SK-N-SH (cell line): ENCODE measurements at regions not wholly inside any gene's neighbourhood (a gene's known extent, or its start where the extent isn't known, plus 50 kb on each side); places are given as distances from the start of the nearest gene placed in this dataset.

Experiments used
- CTCF ChIA-PET: fragments of 300-600, 350-600 bp; formaldehyde crosslinking; extraction: SDS; loops from one replicate; lab custom pipeline; 2021; lab: Yijun Ruan, JAX
- POLR2A ChIA-PET: fragments of 350-600 bp; sonication (Branson Sonifier 250); formaldehyde crosslinking; extraction: SDS; loops from one replicate; lab custom pipeline; 2020; ENCODE audit warnings: antibody characterized with exemption, inconsistent platforms; lab: Yijun Ruan, JAX
- DNase-seq: peaks from one replicate; pipeline ENCODE4 v3.0.0; 2012
- H2AFZ ChIP-seq: fragments of 200-600 bp; sonication (generic); 2 replicates; pipeline ENCODE4 v1.8.1; 2016; ENCODE audit warnings: antibody characterized with exemption, mild to moderate bottlenecking, low read depth
- H3F3A ChIP-seq: fragments of 200-600 bp; sonication (generic); replicated peaks from 2 replicates; pipeline ENCODE3; 2016; ENCODE audit warnings: antibody characterized with exemption, mild to moderate bottlenecking; ENCODE audit not compliant: insufficient read depth
- H3K27ac ChIP-seq, 2 experiments: fragments of 200-500 bp in 1 of 2; fragments of 200-600 bp in 1 of 2; sonication (Bioruptor generic) in 1 of 2; sonication (generic), shearing (Covaris generic) in 1 of 2; 2 replicates each; pipeline versions ENCODE4 v1.5.1 to v1.6.1; 2014 to 2016; ENCODE audit warnings: low read depth in 2 of 2, inconsistent platforms in 1 of 2, low read length in 1 of 2, mild to moderate bottlenecking in 1 of 2, mixed read lengths in 1 of 2
- H3K27me3 ChIP-seq: fragments of 200-600 bp; sonication (generic), shearing (Covaris generic); 2 replicates; pipeline ENCODE4 v1.6.1; 2016; ENCODE audit warnings: mixed run types; ENCODE audit not compliant: insufficient read depth
- H3K36me3 ChIP-seq, 2 experiments: fragments of 200-500 bp in 1 of 2; fragments of 200-600 bp in 1 of 2; sonication (Bioruptor generic) in 1 of 2; sonication (generic) in 1 of 2; replicated peaks in 1 of 2; 2 replicates each; pipeline versions ENCODE3 to v1.5.1; 2014 to 2016; ENCODE audit warnings: low read length in 1 of 2, mild to moderate bottlenecking in 1 of 2; ENCODE audit not compliant: insufficient read depth in 2 of 2, control insufficient read depth in 1 of 2
- H3K4me1 ChIP-seq, 2 experiments: fragments of 200-500 bp in 1 of 2; fragments of 200-600 bp in 1 of 2; sonication (Bioruptor generic) in 1 of 2; sonication (generic), shearing (Covaris generic) in 1 of 2; 2 replicates each; pipeline versions ENCODE4 v1.5.1 to v1.6.1; 2014 to 2016; ENCODE audit warnings: low read depth in 1 of 2, low read length in 1 of 2, mixed run types in 1 of 2; ENCODE audit not compliant: insufficient read depth in 2 of 2, control insufficient read depth in 1 of 2
- H3K4me2 ChIP-seq: fragments of 200-600 bp; sonication (generic), shearing (Covaris generic); 2 replicates; pipeline ENCODE4 v1.6.1; 2017; ENCODE audit warnings: mixed run types
- H3K4me3 ChIP-seq, 2 experiments: fragments of 200-500 bp in 1 of 2; fragments of 200-600 bp in 1 of 2; sonication (Bioruptor generic) in 1 of 2; sonication (generic), shearing (Covaris generic) in 1 of 2; 2 replicates each; pipeline versions ENCODE4 v1.5.1 to v1.8.1; 2014 to 2016; ENCODE audit warnings: low read depth in 2 of 2, inconsistent platforms in 1 of 2, low read length in 1 of 2, mild to moderate bottlenecking in 1 of 2, mixed read lengths in 1 of 2, moderate library complexity in 1 of 2
- H3K79me2 ChIP-seq: fragments of 200-600 bp; sonication (generic); 2 replicates; pipeline ENCODE4 v1.8.1; 2017; ENCODE audit warnings: mild to moderate bottlenecking; ENCODE audit not compliant: insufficient read depth
- H3K9ac ChIP-seq: fragments of 200-600 bp; sonication (generic); 2 replicates; pipeline ENCODE4 v1.6.1; 2017; ENCODE audit warnings: mixed run types
- H3K9me2 ChIP-seq: fragments of 200-600 bp; sonication (generic); 2 replicates; pipeline ENCODE4 v1.6.1; 2017; ENCODE audit warnings: mixed run types
- H3K9me3 ChIP-seq: fragments of 200-600 bp; sonication (generic); 2 replicates; pipeline ENCODE4 v1.6.1; 2017; ENCODE audit warnings: mixed run types, mild to moderate bottlenecking, moderate library complexity
- H4K20me1 ChIP-seq: fragments of 200-600 bp; sonication (generic); 2 replicates; pipeline ENCODE4 v1.6.1; 2017; ENCODE audit warnings: mild to moderate bottlenecking, mixed run types; ENCODE audit not compliant: insufficient read depth
- CHD2 ChIP-seq: fragments of 150-350 bp; IDR thresholded peaks from 2 replicates; pipeline ENCODE4 v1.6.1; 2018; ENCODE audit warnings: low read length; ENCODE audit not compliant: partially characterized antibody
- EP300 ChIP-seq, 2 experiments: IDR thresholded peaks; 2 replicates each; pipeline versions ENCODE4 v1.4.0 to v1.6.1; 2012; ENCODE audit warnings: borderline replicate concordance in 1 of 2, low read depth in 1 of 2, low read length in 1 of 2
- EZH2phosphoT487 ChIP-seq: fragments of 200-600 bp; sonication (generic); IDR thresholded peaks from 2 replicates; pipeline ENCODE4 v1.6.1; 2017; ENCODE audit warnings: low read depth, mixed run types, mild to moderate bottlenecking, antibody characterized with exemption, moderate library complexity, borderline replicate concordance
- FOSL2 ChIP-seq: IDR thresholded peaks from 2 replicates; pipeline ENCODE4 v1.4.0; 2012; ENCODE audit warnings: low read depth, mild to moderate bottlenecking, moderate library complexity, borderline replicate concordance
- FOXJ3 ChIP-seq: sonication (generic); formaldehyde crosslinking; IDR thresholded peaks from 2 replicates; pipeline ENCODE4 v1.5.1; 2020; ENCODE audit warnings: mild to moderate bottlenecking, missing genetic modification reagents
- MEF2A ChIP-seq: IDR thresholded peaks from 2 replicates; pipeline ENCODE4 v1.4.0; 2012; ENCODE audit warnings: low read depth, borderline replicate concordance
- RAD21 ChIP-seq: IDR thresholded peaks from 2 replicates; pipeline ENCODE4 v1.6.1; 2012; ENCODE audit warnings: mild to moderate bottlenecking, low read length
- RCOR1 ChIP-seq: fragments of 150-350 bp; IDR thresholded peaks from 2 replicates; pipeline ENCODE4 v1.6.1; 2017; ENCODE audit warnings: antibody characterized with exemption, low read length
- TEAD4 ChIP-seq: IDR thresholded peaks from 2 replicates; pipeline ENCODE4 v1.4.0; 2012; ENCODE audit warnings: mild to moderate bottlenecking, borderline replicate concordance; ENCODE audit not compliant: insufficient read depth
- WGBS: methylation state at CpG from one replicate; pipeline ENCODE4 v1.1.6; 2017; ENCODE audit warnings: low lambda C conversion rate; 5-methylcytosine and 5-hydroxymethylcytosine counted together
- TF ChIP-seq, protein P1 (sequence below): IDR thresholded peaks from 2 replicates; pipeline ENCODE4; 2012
- TF ChIP-seq, protein P2 (sequence below): fragments of 150-350 bp; IDR thresholded peaks from 2 replicates; pipeline ENCODE4 v1.6.1; 2017; ENCODE audit warnings: antibody characterized with exemption, low read length, low read depth, borderline replicate concordance
- TF ChIP-seq, protein P3 (sequence below): IDR thresholded peaks from 2 replicates; pipeline ENCODE4 v1.4.0; 2012; ENCODE audit warnings: low read depth

DNA sequence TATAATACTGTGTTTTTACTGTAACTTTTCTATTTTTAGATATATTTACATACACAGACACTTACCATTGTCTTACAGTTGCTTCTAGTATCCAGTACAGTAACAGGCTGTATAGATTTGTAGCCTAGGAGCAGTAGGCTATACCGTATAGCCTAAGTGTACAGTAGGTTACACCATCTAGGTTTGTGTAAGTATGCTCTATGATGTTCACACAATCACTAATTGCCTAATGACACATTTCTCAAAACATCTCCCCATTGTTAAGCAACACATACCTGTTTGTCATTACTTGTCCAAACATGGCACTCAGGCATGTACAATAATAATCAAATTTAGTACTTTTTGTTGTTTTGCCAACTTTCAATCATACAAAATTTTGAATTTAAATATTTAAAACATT lies 757.3 kb downstream of the DOK5 start:
- DNase-seq, result no peak
- Histone ChIP-seq H4K20me1 (no peaks in the 10 kb centered on the region), H3K79me2 (no peaks in the 10 kb centered on the region), H3K9ac (no peak overlapping the region), H3K27ac (no peak overlapping the region), H3K36me3 (no peaks in the 10 kb centered on the region), H3K9me3 (peaks cover 5% of the 10 kb centered on the region; the same call in 1 of the 2 replicates), H2AFZ (no peak overlapping the region), H3K9me2 (no peaks in the 10 kb centered on the region), H3K4me1 (no peaks in the 10 kb centered on the region), H3F3A (no peaks in the 10 kb centered on the region), H3K27me3 (no peaks in the 10 kb centered on the region), H3K4me3 (no peak overlapping the region), H3K4me2 (no peak overlapping the region)
- ChIA-PET CTCF (no interaction called here), POLR2A (no interaction called here)
- 48% methylated on average over 1 of the region's 1 CpG for WGBS
- TF ChIP-seq EZH2phosphoT487, result no peak

DNA sequence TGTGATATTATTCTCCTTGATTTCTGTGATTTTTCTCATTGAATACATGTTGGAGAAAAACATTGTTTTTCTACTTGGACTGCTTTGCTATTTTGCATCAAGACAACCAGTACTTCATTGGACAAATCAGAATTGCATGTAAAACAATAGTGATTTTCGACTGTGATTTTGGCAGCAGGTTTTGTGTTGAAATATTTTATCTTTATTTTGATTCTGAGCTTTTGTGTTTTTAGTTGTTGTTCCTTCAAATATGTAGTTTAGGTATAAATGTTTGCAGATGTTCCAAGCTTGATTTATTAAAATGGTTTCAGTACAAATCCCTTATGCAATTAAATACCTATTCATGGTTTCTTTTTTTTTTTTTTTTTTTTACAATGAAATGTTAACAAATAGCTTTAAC lies 754.1 kb downstream of the DOK5 start:
- H3K9me2 ChIP-seq, result no peaks in the 10 kb centered on the region
- H3K4me3 ChIP-seq, result no peak overlapping the region
- POLR2A ChIA-PET, result no interaction called here
- no peak for DNase-seq
- H3K27ac ChIP-seq, result no peak overlapping the region
- H3K27me3 ChIP-seq, result no peaks in the 10 kb centered on the region
- WGBS, result 5% methylated on average over 1 of the region's 1 CpG
- H3K4me1 ChIP-seq, result no peaks in the 10 kb centered on the region
- no peak overlapping the region for H3K4me2 ChIP-seq
- no peaks in the 10 kb centered on the region for H4K20me1 ChIP-seq
- no peaks in the 10 kb centered on the region for H3K79me2 ChIP-seq
- H3K9ac ChIP-seq, result no peak overlapping the region
- no peaks in the 10 kb centered on the region for H3K36me3 ChIP-seq
- CTCF ChIA-PET, result interaction anchor here (0.6 to 1.3 kb wide), 3 partner anchors 15 to 30 kb away, joined by 3 read pairs; no protein-coding TSS in a partner anchor
- H3F3A ChIP-seq, result no peaks in the 10 kb centered on the region
- no peaks in the 10 kb centered on the region for H3K9me3 ChIP-seq
- no peak for TF ChIP-seq RCOR1
- no peak for TF ChIP-seq FOSL2
- no peak for TF ChIP-seq MEF2A
- H2AFZ ChIP-seq, result no peak overlapping the region

DNA sequence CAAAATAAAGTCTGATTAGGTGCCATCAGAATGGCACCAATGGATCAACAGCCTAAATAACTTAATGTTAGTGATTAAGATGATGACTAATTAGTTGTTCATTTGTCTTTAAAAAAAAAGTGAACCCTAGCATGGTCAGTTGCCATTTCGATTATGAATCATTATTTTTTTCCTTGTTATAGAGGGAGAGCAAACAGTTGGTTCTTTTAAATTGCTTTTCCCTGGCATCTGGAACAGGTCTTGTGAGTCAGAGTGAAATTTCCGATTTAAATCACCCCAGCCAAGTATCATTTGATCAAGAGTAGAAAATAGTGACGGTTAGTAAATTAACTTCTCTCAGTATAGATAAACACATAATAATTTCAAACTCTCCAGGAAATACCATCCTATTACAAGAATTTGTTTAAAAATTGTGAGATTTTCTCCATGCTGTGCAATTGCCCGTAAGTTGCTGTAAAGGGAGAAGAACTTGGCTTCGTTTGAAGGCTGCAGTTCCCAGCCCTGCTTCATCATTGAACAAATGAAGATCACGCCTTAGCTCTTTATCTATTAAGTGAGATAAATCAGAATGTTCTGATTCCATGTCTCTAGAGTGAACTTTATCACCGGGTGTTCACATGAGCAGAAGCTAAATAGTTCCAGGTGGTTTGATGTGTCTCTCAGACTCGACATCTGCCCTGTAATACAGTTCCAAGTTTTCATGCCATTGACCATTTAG lies 741.3 kb downstream of the DOK5 start:
- Histone ChIP-seq H3K9me2 (no peaks in the 10 kb centered on the region), H3K27me3 (no peaks in the 10 kb centered on the region), H4K20me1 (no peaks in the 10 kb centered on the region), H3K9ac (no peak overlapping the region), H3K4me3 (no peak overlapping the region), H3K4me2 (no peak overlapping the region), H3K9me3 (no peaks in the 10 kb centered on the region), H3K27ac (no peak overlapping the region), H3K36me3 (no peaks in the 10 kb centered on the region), H3F3A (no peaks in the 10 kb centered on the region), H2AFZ (no peak overlapping the region), H3K4me1 (no peaks in the 10 kb centered on the region), H3K79me2 (no peaks in the 10 kb centered on the region)
- peak; percentile 2 for DNase-seq
- POLR2A ChIA-PET, result no interaction called here
- TF ChIP-seq, protein P1, sequence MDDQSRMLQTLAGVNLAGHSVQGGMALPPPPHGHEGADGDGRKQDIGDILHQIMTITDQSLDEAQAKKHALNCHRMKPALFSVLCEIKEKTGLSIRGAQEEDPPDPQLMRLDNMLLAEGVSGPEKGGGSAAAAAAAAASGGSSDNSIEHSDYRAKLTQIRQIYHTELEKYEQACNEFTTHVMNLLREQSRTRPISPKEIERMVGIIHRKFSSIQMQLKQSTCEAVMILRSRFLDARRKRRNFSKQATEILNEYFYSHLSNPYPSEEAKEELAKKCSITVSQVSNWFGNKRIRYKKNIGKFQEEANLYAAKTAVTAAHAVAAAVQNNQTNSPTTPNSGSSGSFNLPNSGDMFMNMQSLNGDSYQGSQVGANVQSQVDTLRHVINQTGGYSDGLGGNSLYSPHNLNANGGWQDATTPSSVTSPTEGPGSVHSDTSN, result no peak
- TF ChIP-seq FOXJ3, result no peak
- TF ChIP-seq, protein P2, sequence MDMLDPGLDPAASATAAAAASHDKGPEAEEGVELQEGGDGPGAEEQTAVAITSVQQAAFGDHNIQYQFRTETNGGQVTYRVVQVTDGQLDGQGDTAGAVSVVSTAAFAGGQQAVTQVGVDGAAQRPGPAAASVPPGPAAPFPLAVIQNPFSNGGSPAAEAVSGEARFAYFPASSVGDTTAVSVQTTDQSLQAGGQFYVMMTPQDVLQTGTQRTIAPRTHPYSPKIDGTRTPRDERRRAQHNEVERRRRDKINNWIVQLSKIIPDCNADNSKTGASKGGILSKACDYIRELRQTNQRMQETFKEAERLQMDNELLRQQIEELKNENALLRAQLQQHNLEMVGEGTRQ, result no peak
- no peak for TF ChIP-seq EP300 (IDR thresholded peaks at IDR 0.05; ENCODE audit: borderline replicate concordance in 1 of 2, low read depth in 1 of 2, low read length in 1 of 2)
- TF ChIP-seq, protein P3, sequence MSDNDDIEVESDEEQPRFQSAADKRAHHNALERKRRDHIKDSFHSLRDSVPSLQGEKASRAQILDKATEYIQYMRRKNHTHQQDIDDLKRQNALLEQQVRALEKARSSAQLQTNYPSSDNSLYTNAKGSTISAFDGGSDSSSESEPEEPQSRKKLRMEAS, result no peak
- no peak for TF ChIP-seq CHD2
- no peak for TF ChIP-seq FOSL2
- TF ChIP-seq RAD21, result no peak
- no peak for TF ChIP-seq TEAD4
- WGBS, result 11% methylated on average over 8 of the region's 8 CpGs
- CTCF ChIA-PET, result no interaction called here
